Activated T-helper 17 cell treated with anti-CD3 and anti-CD28 coated beads, Interleukin-2, amount 50 U/mL, for 72 hours (primary cell): ENCODE measurements at regions not wholly inside any gene's neighbourhood (a gene's known extent, or its start where the extent isn't known, plus 50 kb on each side); places are given as distances from the start of the nearest gene placed in this dataset.

Experiments used
- ATAC-seq: fragments of 150-1000 bp; cut with Tn5 transposase; replicated peaks from 2 replicates; pipeline ENCODE4 v1.10.0; 2021; ENCODE audit warnings: mild to moderate bottlenecking, moderate library complexity
- H3K27ac Mint-ChIP-seq: one replicate; pipeline ENCODE4 v1.8.0; 2022; ENCODE audit warnings: mixed read lengths
- H3K27me3 Mint-ChIP-seq: one replicate; pipeline ENCODE4 v1.8.0; 2022; ENCODE audit warnings: mixed read lengths
- H3K36me3 Mint-ChIP-seq: one replicate; pipeline ENCODE4 v1.8.0; 2022; ENCODE audit warnings: low read depth, mild to moderate bottlenecking, mixed read lengths
- H3K4me1 Mint-ChIP-seq: one replicate; pipeline ENCODE4 v1.8.0; 2022; ENCODE audit warnings: mixed read lengths
- H3K4me3 Mint-ChIP-seq: one replicate; pipeline ENCODE4 v1.8.0; 2022; ENCODE audit warnings: mild to moderate bottlenecking, mixed read lengths
- H3K9me3 Mint-ChIP-seq: one replicate; pipeline ENCODE4 v1.8.0; 2022; ENCODE audit warnings: mixed read lengths

DNA sequence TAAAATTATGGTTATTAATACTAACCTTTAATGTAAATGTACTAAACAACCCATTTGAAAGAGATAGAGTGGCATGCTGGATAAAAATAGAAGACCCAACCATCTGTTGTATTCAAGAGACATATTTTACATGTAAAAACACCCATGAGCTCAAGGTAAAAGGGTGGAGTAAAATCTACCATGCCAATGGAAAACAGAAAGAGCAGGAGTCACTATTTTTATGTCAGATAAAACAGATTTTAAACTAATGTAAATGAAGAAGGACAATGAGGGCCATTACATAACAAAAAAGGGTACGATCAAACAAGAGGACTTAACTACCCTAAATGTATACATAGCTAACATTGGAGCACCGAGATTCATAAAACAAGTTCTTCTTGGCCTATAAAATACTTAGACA, 66.3 kb downstream of the ITM2A start:
- ATAC-seq: no peak
- Mint-ChIP-seq H3K4me3 (no peak overlapping the region), H3K4me1 (no peaks in the 10 kb centered on the region), H3K27me3 (no peaks in the 10 kb centered on the region), H3K9me3 (peaks cover 9% of the 10 kb centered on the region), H3K27ac (no peak overlapping the region), H3K36me3 (no peaks in the 10 kb centered on the region)

DNA sequence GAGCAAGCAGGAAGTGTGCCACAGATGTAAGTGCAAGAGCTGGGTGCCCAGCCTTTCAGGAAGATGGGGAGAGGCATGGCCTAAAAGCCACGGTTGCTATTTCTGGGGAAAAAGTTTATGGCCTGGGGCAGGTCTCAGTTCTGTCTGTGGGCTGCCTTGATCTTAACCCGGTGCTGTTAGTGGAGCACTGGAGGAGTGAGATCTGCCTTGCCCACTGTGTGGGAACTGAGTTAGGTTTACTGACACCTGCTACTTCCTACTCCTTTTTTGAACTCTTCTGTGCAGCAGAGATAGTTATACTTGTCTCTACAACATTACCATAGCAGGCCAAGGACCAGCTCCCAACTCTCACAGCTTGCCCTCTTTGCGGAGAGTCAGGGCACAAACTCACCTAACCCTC, 76.5 kb downstream of the ITM2A start:
- H3K27ac Mint-ChIP-seq: no peak overlapping the region
- no peak for ATAC-seq
- no peaks in the 10 kb centered on the region for H3K27me3 Mint-ChIP-seq
- H3K4me1 Mint-ChIP-seq: no peaks in the 10 kb centered on the region
- peaks cover 4% of the 10 kb centered on the region for H3K9me3 Mint-ChIP-seq
- H3K36me3 Mint-ChIP-seq: no peaks in the 10 kb centered on the region
- no peak overlapping the region for H3K4me3 Mint-ChIP-seq

DNA sequence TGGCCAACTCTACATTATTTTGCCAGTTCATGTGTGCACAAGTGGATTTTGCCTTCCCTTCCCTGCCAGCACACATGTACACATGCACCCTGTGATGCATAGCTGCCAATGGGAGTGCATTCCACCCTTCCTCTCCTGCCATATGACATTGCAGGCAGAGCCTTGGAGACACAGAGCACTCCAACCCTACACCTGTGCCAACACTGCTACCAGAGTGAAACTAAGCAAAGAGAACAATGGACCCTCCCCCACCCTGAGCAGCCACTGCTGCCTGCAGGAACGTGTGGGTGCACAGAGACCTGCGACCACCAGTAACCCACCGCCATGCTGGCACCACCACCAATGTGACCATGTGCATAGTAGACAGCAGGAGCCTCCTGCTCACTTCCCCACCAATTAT, 78.4 kb downstream of the ITM2A start:
- no peak overlapping the region for H3K4me3 Mint-ChIP-seq
- no peak overlapping the region for H3K27ac Mint-ChIP-seq
- no peaks in the 10 kb centered on the region for H3K9me3 Mint-ChIP-seq
- no peaks in the 10 kb centered on the region for H3K4me1 Mint-ChIP-seq
- H3K27me3 Mint-ChIP-seq: no peaks in the 10 kb centered on the region
- H3K36me3 Mint-ChIP-seq: no peaks in the 10 kb centered on the region
- no peak for ATAC-seq

DNA sequence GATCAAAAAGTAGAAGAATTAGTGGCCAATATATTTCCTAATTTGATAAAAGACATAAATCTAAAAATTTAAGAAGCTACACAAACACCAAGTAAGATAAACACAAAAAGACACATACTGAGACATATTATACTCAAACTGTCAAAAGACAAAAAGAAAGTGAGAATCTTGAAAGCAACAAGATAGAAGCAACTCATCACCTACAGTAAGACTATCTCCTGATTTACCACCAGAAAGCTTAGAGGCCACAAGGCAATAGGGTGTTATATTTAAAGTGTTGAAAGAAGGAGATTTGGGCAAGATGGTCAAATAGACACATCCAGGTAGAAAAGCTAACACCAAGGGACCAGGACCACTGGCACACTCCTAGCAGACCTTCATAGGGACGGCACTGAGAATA, 79.4 kb downstream of the ITM2A start:
- Mint-ChIP-seq H3K9me3 (no peaks in the 10 kb centered on the region), H3K4me1 (no peaks in the 10 kb centered on the region), H3K27ac (no peak overlapping the region), H3K36me3 (no peaks in the 10 kb centered on the region), H3K27me3 (no peaks in the 10 kb centered on the region), H3K4me3 (no peak overlapping the region)
- no peak for ATAC-seq

DNA sequence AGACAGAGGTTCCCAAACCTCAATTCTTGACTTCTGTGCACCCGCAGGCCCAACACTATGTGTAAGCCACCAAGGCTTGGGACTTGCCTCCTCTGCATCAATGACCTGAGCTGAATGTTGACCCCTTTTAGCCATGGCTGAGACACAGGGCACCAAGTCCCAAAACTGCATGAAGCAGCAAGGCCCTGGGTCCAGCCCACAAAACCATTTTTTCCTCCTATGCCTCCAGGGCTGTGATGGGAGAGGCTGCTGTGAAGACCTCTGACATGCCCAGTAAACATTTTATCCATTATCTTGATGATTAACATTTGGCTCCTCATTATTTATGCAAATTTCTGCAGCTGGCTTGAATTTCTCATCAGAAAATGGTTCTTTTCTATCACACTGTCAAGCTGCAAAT, 85.4 kb downstream of the ITM2A start:
- Mint-ChIP-seq H3K9me3 (peaks cover 5% of the 10 kb centered on the region), H3K36me3 (peaks cover 5% of the 10 kb centered on the region), H3K4me1 (no peaks in the 10 kb centered on the region), H3K4me3 (no peak overlapping the region), H3K27ac (no peak overlapping the region), H3K27me3 (no peaks in the 10 kb centered on the region)
- ATAC-seq: no peak

DNA sequence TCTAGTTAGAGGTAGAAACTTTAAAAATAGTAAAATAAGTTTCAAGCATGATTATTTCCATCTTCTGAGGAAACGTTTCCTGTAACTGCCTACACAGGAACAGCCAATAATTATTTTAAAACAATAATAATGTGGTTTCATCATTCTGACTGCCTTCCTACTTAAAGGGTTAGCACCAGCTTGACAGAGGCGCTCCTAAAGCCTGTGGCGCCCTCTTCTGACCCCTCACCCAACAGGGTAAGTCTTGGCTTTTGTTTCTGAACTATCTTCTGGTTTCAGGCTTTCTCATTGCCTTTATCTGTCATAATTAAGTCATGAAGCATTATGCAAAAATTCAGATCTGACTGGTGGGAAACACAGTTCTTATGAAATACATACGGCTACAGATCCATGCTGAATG, 96.7 kb downstream of the ITM2A start:
- Mint-ChIP-seq H3K9me3 (no peaks in the 10 kb centered on the region), H3K27me3 (no peaks in the 10 kb centered on the region), H3K4me3 (peak overlapping the region; percentile 80), H3K4me1 (peaks cover 10% of the 10 kb centered on the region), H3K27ac (no peak overlapping the region), H3K36me3 (no peaks in the 10 kb centered on the region)
- ATAC-seq: peak; percentile 99

DNA sequence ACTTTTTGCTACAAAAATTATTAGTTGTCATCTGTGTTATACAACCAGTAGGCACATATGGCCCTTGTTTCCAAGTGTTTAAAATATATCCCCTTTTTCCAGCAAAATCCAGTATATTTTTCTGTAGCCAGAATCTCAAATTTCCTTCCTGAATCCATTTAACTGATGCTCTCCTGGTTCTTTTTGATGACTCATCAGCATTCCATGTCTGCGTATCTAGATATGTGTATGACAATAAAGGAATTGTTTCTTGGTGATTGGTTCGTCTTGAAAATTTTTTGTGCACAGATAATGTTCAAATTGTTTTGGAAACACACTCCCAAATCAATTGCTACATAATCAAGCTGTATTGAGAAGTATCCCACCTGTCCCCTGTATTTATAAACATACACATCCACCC, 98.3 kb downstream of the ITM2A start:
- Mint-ChIP-seq H3K27ac (peak overlapping the region; percentile 36), H3K27me3 (no peaks in the 10 kb centered on the region), H3K36me3 (no peaks in the 10 kb centered on the region), H3K4me3 (peak overlapping the region; percentile 80), H3K9me3 (no peaks in the 10 kb centered on the region), H3K4me1 (peaks cover 10% of the 10 kb centered on the region)
- no peak for ATAC-seq

DNA sequence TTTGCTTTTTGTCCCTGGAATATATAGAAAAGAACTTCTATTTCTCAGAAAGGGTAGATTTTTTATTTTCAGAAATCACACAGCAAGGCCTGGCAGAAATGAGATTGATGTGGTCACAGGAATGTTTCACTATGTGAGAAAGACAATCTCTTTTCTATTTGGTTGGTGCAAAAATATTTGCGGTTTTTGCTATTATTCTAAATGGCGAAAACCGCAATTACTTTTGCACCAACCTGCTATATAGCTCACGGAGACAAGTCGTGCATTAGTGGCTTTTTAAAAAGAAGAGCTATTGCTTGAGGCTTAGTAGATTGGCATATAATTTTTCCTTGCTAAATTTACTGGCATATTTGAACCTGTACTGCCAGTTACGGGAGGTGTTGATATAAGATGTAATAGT, 100.4 kb downstream of the ITM2A start:
- Mint-ChIP-seq H3K36me3 (no peaks in the 10 kb centered on the region), H3K4me3 (peak overlapping the region; percentile 80), H3K4me1 (peaks cover 26% of the 10 kb centered on the region), H3K27ac (peak overlapping the region; percentile 80), H3K27me3 (no peaks in the 10 kb centered on the region), H3K9me3 (no peaks in the 10 kb centered on the region)
- ATAC-seq: no peak

DNA sequence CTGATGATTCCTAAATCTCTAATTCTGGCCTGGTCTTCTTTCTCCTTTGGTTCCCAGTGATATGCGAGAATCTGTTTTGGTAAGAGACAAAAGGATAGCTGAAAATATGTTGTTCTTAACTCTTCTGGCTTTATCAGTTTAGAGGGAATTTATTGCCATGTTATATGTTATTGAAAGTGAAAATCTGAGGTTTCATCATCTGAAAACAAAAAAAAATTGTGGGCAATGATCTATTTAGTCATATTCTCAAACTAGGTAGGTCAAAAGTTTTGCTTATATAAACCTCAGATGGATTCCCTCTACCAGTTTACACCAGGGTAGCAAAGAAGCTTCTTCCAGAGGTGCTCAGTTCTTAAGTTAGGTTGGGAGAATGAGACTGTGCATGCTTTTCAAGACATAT, 103.6 kb downstream of the ITM2A start:
- peak overlapping the region; percentile 72 for H3K27ac Mint-ChIP-seq
- H3K9me3 Mint-ChIP-seq: no peaks in the 10 kb centered on the region
- ATAC-seq: peak; percentile 18
- H3K36me3 Mint-ChIP-seq: no peaks in the 10 kb centered on the region
- H3K27me3 Mint-ChIP-seq: no peaks in the 10 kb centered on the region
- peaks cover 20% of the 10 kb centered on the region for H3K4me1 Mint-ChIP-seq
- peak overlapping the region; percentile 74 for H3K4me3 Mint-ChIP-seq

DNA sequence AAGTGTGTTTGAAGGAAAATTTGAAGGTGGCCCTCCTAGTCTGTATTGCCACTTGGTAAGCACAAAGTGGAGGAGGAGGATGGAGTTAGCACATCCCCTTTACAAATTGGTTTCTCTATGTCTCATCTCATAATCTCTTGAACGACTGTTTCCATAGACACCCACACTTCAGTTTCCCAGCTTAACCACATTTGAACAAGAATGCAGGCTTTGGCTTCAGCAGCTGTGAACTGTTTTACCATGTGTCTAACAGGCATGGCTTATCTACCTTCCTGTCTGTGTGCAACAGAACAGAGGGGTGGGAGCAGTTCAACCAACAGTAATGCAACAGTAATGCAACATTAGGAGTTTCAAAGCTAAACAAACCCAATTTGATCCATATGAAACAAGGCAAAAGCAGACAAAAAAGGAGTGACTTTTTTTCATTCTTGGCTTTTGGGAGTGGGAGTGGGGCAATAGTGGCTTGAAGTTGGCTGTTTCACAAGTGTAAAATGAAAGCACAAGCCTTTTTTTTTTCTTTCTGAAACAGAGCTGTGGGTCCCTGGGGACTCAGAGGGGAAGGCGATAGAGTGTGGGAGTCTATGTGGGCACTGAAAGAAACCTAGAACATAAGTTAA, 108.0 kb downstream of the ITM2A start:
- H3K36me3 Mint-ChIP-seq: no peaks in the 10 kb centered on the region
- no peaks in the 10 kb centered on the region for H3K27me3 Mint-ChIP-seq
- peak; percentile 86 for ATAC-seq
- peak overlapping the region; percentile 74 for H3K4me3 Mint-ChIP-seq
- H3K9me3 Mint-ChIP-seq: no peaks in the 10 kb centered on the region
- H3K4me1 Mint-ChIP-seq: peaks cover 32% of the 10 kb centered on the region
- peak overlapping the region; percentile 87 for H3K27ac Mint-ChIP-seq

DNA sequence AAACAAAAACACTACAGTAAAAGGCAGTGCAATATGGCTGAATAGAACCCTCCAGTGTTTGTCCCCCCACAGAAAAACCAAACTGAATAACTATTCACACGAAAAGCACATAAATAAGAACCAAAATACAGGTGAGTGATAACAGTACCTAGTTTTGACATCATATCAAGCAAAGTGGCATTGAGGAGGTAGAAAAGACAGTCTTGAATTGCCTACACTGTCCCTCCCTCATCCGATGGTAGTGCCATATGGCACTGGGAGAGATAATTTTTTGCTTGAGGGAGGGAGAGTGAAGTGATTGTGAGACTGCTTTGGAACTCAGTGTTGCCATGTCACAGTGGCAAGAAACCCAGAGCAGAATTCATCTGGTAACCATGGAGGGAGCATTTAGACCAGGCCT, 99.2 kb downstream of the GPR174 start:
- H3K9me3 Mint-ChIP-seq: no peaks in the 10 kb centered on the region
- H3K27ac Mint-ChIP-seq: peak overlapping the region; percentile 79
- peak overlapping the region; percentile 43 for H3K4me3 Mint-ChIP-seq
- no peaks in the 10 kb centered on the region for H3K36me3 Mint-ChIP-seq
- ATAC-seq: peak; percentile 84
- no peaks in the 10 kb centered on the region for H3K27me3 Mint-ChIP-seq
- peaks cover 15% of the 10 kb centered on the region for H3K4me1 Mint-ChIP-seq

DNA sequence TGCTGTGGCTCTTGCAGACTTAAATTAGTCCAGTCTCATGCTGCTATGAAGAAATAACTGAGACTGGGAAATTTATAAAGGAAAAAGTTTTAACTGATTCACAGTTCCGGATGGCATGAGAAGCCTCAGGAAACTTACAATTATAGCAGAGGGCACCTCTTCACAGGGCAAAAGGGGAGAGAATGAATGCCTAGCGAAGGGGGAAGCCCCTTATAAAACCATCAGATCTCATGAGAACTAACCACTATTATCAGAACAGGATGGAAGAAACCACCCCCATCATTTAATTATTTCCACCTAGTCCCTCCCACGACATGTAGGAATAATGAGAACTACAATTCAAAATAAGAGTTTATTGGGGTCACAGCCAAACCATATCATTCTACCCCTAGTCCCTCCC, 91.4 kb downstream of the GPR174 start:
- H3K36me3 Mint-ChIP-seq: peaks cover 4% of the 10 kb centered on the region
- peak overlapping the region; percentile 57 for H3K4me3 Mint-ChIP-seq
- H3K9me3 Mint-ChIP-seq: no peaks in the 10 kb centered on the region
- no peak overlapping the region for H3K27ac Mint-ChIP-seq
- H3K27me3 Mint-ChIP-seq: no peaks in the 10 kb centered on the region
- H3K4me1 Mint-ChIP-seq: peaks cover 10% of the 10 kb centered on the region
- ATAC-seq: no peak

DNA sequence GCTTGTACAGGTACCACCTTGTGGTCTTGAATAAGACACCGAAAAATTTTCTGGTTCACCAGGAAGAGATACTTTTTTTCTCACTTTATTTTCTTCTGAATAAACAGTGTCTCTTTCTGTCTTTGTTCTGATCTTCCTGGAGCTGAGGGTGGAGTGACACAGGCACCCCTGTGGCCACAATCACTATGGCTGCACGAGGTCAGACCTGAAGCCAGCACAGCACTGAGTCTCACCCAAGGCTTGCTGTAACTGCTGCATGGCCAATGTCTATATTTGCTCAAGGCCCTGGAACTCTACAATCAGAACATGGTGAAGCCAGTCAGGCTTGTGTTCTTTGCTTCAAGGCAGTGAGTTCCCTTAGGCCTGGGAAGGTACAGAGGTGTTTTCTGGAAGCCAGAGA, 87.2 kb downstream of the GPR174 start:
- no peaks in the 10 kb centered on the region for H3K9me3 Mint-ChIP-seq
- H3K4me3 Mint-ChIP-seq: peak overlapping the region; percentile 46
- ATAC-seq: no peak
- H3K36me3 Mint-ChIP-seq: peaks cover 4% of the 10 kb centered on the region
- no peak overlapping the region for H3K27ac Mint-ChIP-seq
- H3K27me3 Mint-ChIP-seq: no peaks in the 10 kb centered on the region
- peaks cover 10% of the 10 kb centered on the region for H3K4me1 Mint-ChIP-seq
